Neural cell (in vitro differentiated cells): ENCODE measurements at regions not wholly inside any gene's neighbourhood (a gene's known extent, or its start where the extent isn't known, plus 50 kb on each side); places are given as distances from the start of the nearest gene placed in this dataset.
"Not testable (repeated sequence)": the region's sequence is repeated elsewhere in the genome, so short reads cannot be mapped to it uniquely, and the experiment has no call there.

ENCODE experiments used
- H2AFZ ChIP-seq: fragments of 200-600, 300-800 bp; sonication (generic), shearing (Covaris generic); 2 replicates; pipeline ENCODE4 v1.6.0; 2014; ENCODE audit warnings: low read depth, mild to moderate bottlenecking, antibody characterized with exemption, low read length, moderate library complexity
- H3F3A ChIP-seq: fragments of 200-600 bp; shearing (Covaris generic); 2 replicates; pipeline ENCODE4 v1.6.1; 2016; ENCODE audit warnings: mild to moderate bottlenecking, moderate library complexity, mixed read lengths, antibody characterized with exemption, low read length; ENCODE audit not compliant: insufficient read depth, poor library complexity, severe bottlenecking
- H3K27ac ChIP-seq: fragments of 200-600, 300-800 bp; sonication (generic), shearing (Covaris generic); 2 replicates; pipeline ENCODE4 v1.5.1; 2014; ENCODE audit warnings: mild to moderate bottlenecking, low read length, moderate library complexity
- H3K27me3 ChIP-seq: fragments of 300-800, 200-600 bp; sonication (generic), shearing (Covaris generic); 2 replicates; pipeline ENCODE4 v1.6.0; 2014; ENCODE audit warnings: mild to moderate bottlenecking, low read depth, low read length, moderate library complexity; ENCODE audit not compliant: insufficient read depth
- H3K36me3 ChIP-seq: fragments of 300-800, 200-600 bp; sonication (generic), shearing (Covaris generic); 2 replicates; pipeline ENCODE4 v1.5.1; 2014; ENCODE audit warnings: mild to moderate bottlenecking, antibody characterized with exemption, low read length, moderate library complexity; ENCODE audit not compliant: insufficient read depth
- H3K4me2 ChIP-seq: fragments of 300-800, 200-600 bp; sonication (generic), shearing (Covaris generic); 2 replicates; pipeline ENCODE4 v1.6.0; 2014; ENCODE audit warnings: mild to moderate bottlenecking, low read length
- H3K4me3 ChIP-seq: fragments of 300-800, 200-600 bp; sonication (generic), shearing (Covaris generic); 2 replicates; pipeline ENCODE4 v1.5.1; 2014; ENCODE audit warnings: mild to moderate bottlenecking, low read length, moderate library complexity
- H3K79me2 ChIP-seq: fragments of 200-600 bp; shearing (Covaris generic); replicated peaks from 2 replicates; pipeline ENCODE4 v1.6.0; 2014; ENCODE audit warnings: mild to moderate bottlenecking, low read length, moderate library complexity; ENCODE audit not compliant: insufficient read depth
- H3K9ac ChIP-seq: fragments of 300-800, 200-600 bp; sonication (generic), shearing (Covaris generic); 2 replicates; pipeline ENCODE4 v1.6.1; 2016; ENCODE audit warnings: mild to moderate bottlenecking, low read length, mixed read lengths
- H3K9me2 ChIP-seq: fragments of 200-600 bp; shearing (Covaris generic); 2 replicates; pipeline ENCODE4 v1.6.1; 2016; ENCODE audit warnings: mild to moderate bottlenecking, low read length, mixed read lengths; ENCODE audit not compliant: insufficient read depth
- H3K9me3 ChIP-seq: fragments of 200-600, 300-800 bp; sonication (generic), shearing (Covaris generic); 2 replicates; pipeline ENCODE4 v1.6.1; 2016; ENCODE audit warnings: mild to moderate bottlenecking, mixed run types, low read length, moderate library complexity, mixed read lengths
- H4K20me1 ChIP-seq: fragments of 200-600 bp; shearing (Covaris generic); 2 replicates; pipeline ENCODE4 v1.6.1; 2016; ENCODE audit warnings: mild to moderate bottlenecking, mixed run types; ENCODE audit not compliant: insufficient read depth
- CTCF ChIP-seq: fragments of 450-650 bp; IDR thresholded peaks from 2 replicates; pipeline ENCODE4 v1.5.1; 2014; ENCODE audit warnings: antibody characterized with exemption, mild to moderate bottlenecking, moderate library complexity; ENCODE audit not compliant: poor library complexity, severe bottlenecking
- EP300 ChIP-seq: fragments of 450-650 bp; conservative IDR thresholded peaks from 2 replicates; pipeline ENCODE4 v1.6.1; 2014; ENCODE audit warnings: antibody characterized with exemption, mild to moderate bottlenecking, moderate library complexity; ENCODE audit not compliant: poor library complexity, severe bottlenecking
- EZH2 ChIP-seq: fragments of 200-600, 300-800 bp; shearing (Covaris generic), sonication (generic); IDR thresholded peaks from 2 replicates; pipeline ENCODE4 v1.6.1; 2014; ENCODE audit warnings: antibody characterized with exemption, low read length, borderline replicate concordance, mild to moderate bottlenecking; ENCODE audit not compliant: insufficient read depth, poor library complexity, severe bottlenecking
- MXI1 ChIP-seq: fragments of 450-650 bp; conservative IDR thresholded peaks from 2 replicates; pipeline ENCODE4 v1.6.1; 2014; ENCODE audit warnings: antibody characterized with exemption, mild to moderate bottlenecking; ENCODE audit not compliant: poor library complexity, severe bottlenecking
- POLR2AphosphoS5 ChIP-seq: IDR thresholded peaks from 2 replicates; pipeline ENCODE4 v1.6.1; 2012
- RAD21 ChIP-seq: fragments of 450-650 bp; conservative IDR thresholded peaks from 2 replicates; pipeline ENCODE4 v1.6.1; 2014; ENCODE audit warnings: antibody characterized with exemption, mild to moderate bottlenecking, moderate library complexity
- REST ChIP-seq: IDR thresholded peaks from 2 replicates; pipeline ENCODE4 v1.6.1; 2012; ENCODE audit warnings: borderline replicate concordance
- SMC3 ChIP-seq: fragments of 450-650 bp; conservative IDR thresholded peaks from 2 replicates; pipeline ENCODE4 v1.6.1; 2014; ENCODE audit warnings: antibody characterized with exemption, mild to moderate bottlenecking, moderate library complexity; ENCODE audit not compliant: poor library complexity
- TAF1 ChIP-seq: IDR thresholded peaks from 2 replicates; pipeline ENCODE4 v1.6.1; 2012; ENCODE audit warnings: low read depth

GRCh38 chr1:101371259-101371658 is 134.4 kb downstream of the S1PR1 start:
- TF ChIP-seq REST, result no peak
- no peak for TF ChIP-seq CTCF
- TF ChIP-seq EZH2, result no peak
- TF ChIP-seq EP300, result no peak
- no peak for TF ChIP-seq MXI1
- no peak for TF ChIP-seq RAD21
- no peak for TF ChIP-seq POLR2AphosphoS5
- TF ChIP-seq SMC3, result no peak
- no peak for TF ChIP-seq TAF1
- Histone ChIP-seq H3K9me3 (no peaks in the 10 kb centered on the region), H2AFZ (no peak overlapping the region), H3K79me2 (no peaks in the 10 kb centered on the region), H3F3A (no peaks in the 10 kb centered on the region), H3K9me2 (no peaks in the 10 kb centered on the region), H4K20me1 (no peaks in the 10 kb centered on the region), H3K27me3 (no peaks in the 10 kb centered on the region), H3K4me3 (no peak overlapping the region), H3K36me3 (no peaks in the 10 kb centered on the region), H3K9ac (no peak overlapping the region), H3K4me2 (no peak overlapping the region), H3K27ac (no peak overlapping the region)

GRCh38 chr1:101373570-101373969 is 136.8 kb downstream of the S1PR1 start:
- H3K9ac ChIP-seq, result no peak overlapping the region
- H3K4me2 ChIP-seq, result no peak overlapping the region
- H3K27ac ChIP-seq, result no peak overlapping the region
- H3F3A ChIP-seq, result no peaks in the 10 kb centered on the region
- no peaks in the 10 kb centered on the region for H3K79me2 ChIP-seq
- H4K20me1 ChIP-seq, result no peaks in the 10 kb centered on the region
- TF ChIP-seq REST (no peak), TAF1 (no peak), RAD21 (no peak), EP300 (no peak), SMC3 (no peak), CTCF (no peak), POLR2AphosphoS5 (no peak), EZH2 (no peak), MXI1 (no peak)
- no peaks in the 10 kb centered on the region for H3K36me3 ChIP-seq
- H3K4me3 ChIP-seq, result no peak overlapping the region
- no peaks in the 10 kb centered on the region for H3K9me2 ChIP-seq
- H2AFZ ChIP-seq, result no peak overlapping the region
- H3K27me3 ChIP-seq, result no peaks in the 10 kb centered on the region
- no peaks in the 10 kb centered on the region for H3K9me3 ChIP-seq

GRCh38 chr1:101375448-101375847 is 138.6 kb downstream of the S1PR1 start:
- not testable (repeated sequence) for H3K9me3 ChIP-seq, H3K4me2 ChIP-seq, H3F3A ChIP-seq, H3K36me3 ChIP-seq, H3K9me2 ChIP-seq, H3K27ac ChIP-seq, H3K79me2 ChIP-seq, H4K20me1 ChIP-seq, H3K9ac ChIP-seq, H3K27me3 ChIP-seq, H3K4me3 ChIP-seq, H2AFZ ChIP-seq
